Hypothalamus (tissue), 51 donors: ENCODE measurements at regions not wholly inside any gene's neighbourhood (a gene's known extent, or its start where the extent isn't known, plus 50 kb on each side); places are given as distances from the start of the nearest gene placed in this dataset.
A peak's percentile ranks its signal among the peaks of the same experiment; 100 is the strongest.

Experiments used
- DNase-seq, 51 donors: peaks; one replicate each; lab custom pipeline; 2025; lab: John Stamatoyannopoulos, UW

DNA sequence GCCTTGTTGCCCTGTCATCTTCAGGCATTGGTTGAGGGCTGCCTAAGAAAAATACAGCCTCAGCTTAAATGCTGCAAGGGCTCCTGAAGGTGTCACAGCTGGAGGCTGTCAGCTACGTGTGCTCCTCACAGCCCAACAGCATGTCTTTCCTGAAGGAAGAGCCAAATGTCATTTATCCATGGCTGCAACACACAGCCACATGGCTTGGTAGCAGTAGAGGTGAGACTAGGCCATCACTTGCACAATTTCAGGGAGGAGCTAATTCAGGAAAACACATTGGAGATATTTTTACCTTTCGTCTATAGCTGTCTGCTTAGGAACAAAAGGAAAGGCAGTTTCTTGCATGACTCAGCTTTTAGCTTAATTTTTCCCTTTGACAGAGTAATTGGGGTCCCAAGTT, 260.7 kb downstream of the SYK start:
- no peak for DNase-seq

DNA sequence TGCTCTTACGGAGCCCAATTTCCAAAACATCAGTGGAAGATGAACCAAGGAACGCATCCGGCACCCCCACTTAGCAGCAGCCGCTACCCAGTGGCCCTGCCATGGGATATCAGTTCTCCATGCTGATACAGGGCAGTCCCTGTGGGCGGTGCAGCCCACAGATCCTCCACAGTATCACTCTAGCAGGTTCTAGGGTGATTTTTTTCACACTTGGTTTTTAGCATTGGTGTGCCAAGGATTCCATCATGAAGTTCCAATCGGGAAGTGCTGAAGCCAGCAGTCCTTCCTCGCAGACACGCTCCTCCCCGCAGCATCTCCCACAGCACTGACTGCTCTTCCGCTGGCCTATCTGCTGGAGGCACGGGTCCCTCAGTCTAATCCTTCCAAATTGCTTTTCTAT, 261.9 kb downstream of the SYK start:
- DNase-seq: no peak

DNA sequence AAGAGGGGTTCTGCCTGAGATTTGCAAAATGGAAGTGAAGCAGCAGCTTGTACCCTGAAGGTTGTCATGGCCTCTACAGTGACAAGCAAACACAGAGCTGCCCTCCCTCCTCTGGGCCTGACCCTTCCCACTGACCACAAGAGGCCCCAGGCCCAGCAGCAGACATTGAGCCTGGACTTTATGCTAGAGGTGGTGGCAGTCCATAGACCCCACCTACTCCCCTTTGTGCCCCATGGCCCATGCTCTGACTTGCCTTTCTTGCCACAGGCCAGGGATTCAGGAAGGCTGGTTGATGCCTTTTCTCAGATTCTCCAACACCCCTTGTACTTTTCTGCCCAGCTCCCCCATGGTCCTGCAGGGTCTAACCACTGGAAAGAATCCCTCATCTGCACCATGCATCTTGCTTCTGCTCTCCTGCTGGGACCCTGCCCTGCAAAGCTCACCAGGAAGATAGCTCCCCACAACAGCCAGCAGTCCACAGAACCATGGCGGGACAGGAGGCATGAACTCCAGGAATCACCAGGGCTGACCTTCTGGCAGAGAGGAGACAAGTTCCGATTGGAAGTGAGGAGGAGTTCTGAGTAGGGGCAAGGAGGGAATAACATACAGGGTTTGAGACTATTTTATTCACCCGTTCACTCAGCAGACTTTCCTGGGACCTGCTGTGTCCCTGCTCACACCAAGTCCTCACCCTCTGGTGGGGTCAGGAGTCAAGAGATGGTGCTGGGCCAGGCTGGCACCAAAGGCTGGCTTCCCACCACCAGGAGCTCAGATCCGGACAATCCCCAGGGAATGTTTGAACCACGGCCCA, 263.8 kb downstream of the SYK start:
- DNase-seq: no peak

DNA sequence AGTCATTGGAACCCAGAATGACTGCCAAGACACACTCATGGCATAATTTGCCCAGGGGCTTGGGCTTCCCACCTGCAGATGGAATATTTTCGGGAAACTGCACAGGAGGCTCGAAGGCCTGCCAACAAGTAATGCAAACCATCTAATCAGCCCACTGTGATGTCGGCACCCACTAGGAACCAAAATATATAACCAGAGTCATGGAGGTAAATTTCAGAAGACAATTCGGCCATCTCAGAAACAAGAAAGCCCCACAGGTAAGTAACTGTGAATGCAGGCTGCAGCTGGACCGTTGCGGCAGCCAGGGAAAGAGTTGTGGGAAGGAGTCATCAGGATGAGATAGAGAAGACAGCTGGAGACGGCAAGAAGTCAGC, 264.4 kb downstream of the SYK start:
- no peak for DNase-seq

DNA sequence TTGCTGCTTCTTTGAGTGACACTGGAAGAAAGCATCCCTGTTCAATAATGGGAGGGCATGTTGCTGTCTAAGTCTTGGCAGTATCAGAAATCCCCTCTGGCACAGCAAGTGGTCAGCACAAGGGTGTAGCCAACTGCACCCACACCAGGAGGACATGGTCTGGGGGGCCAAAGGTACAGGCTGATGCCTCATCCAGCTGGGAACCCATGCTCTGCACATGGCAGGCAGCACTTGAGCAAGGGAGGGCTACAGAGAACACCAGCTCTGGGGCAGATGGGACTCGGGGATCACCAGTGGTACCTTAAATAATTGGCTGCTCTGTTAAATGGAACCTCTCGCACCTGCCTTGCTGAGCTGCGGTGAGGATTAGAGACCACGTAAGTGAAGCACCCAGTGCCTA, 265.2 kb downstream of the SYK start:
- DNase-seq: no peak

DNA sequence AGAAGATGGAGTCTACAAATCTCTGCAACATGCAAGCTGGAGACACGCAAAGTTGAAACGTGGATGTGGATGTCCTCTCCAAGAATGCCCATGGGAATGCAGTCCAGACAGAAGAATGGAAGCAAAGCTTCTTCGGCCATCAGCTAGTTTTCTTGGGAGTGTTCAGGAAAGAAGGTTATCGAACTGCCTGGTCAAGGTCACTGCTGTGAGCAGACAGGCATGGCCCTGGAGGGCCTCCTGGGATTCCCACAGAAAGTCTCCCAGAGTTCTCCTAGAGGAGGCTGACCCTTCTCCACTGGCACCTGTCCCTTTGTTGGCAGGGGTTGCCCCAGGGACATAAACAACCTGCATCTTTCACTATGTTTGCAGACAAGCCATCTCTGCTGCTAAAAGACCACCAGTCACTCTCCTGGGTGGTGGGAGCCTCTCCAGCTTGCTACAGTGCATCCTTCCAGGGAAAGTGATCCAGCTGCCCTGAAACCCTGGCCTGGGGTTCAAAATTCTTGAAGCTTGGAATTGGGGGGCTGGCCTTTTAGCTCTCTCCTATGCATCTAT, 265.8 kb downstream of the SYK start:
- no peak for DNase-seq

DNA sequence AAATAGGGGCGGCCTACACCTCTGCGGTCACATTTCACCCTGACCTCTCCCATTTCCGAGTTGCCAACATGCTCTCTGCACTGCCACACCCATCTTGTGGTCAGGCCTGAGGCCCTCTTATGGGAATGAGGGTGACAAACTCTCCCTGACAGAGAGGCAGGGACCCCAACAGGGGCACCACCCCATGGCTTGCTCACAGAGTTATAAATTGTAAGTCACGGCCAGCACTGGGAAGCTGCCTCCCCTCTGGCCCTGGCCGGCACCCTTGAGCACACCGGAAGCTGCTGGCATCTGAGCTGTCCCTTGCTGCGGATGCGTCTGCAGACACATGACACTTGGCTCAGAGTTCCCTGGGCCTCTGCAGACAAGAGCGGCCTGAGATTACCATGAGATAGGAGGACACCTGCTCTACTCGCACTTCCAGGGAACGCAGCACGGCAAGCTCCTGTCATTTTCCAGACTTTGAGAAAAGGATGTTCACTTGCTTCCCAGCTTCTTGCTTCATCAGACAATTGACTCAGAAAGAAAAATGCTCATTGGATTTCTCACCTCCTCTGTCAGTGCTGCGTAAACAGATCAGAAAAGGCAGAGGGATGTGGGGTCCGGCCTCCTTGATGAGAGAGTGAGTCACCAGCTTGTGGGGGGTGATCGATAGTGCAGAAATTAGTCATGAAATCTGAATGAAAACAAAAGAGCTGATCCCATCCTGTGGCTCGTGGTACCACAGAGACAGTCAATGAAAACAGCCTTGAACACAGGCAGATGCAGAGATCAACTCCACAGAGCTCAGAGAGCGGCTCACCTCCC, 269.8 kb downstream of the SYK start:
- DNase-seq: peak in 1 of 51 donors; percentile 24

DNA sequence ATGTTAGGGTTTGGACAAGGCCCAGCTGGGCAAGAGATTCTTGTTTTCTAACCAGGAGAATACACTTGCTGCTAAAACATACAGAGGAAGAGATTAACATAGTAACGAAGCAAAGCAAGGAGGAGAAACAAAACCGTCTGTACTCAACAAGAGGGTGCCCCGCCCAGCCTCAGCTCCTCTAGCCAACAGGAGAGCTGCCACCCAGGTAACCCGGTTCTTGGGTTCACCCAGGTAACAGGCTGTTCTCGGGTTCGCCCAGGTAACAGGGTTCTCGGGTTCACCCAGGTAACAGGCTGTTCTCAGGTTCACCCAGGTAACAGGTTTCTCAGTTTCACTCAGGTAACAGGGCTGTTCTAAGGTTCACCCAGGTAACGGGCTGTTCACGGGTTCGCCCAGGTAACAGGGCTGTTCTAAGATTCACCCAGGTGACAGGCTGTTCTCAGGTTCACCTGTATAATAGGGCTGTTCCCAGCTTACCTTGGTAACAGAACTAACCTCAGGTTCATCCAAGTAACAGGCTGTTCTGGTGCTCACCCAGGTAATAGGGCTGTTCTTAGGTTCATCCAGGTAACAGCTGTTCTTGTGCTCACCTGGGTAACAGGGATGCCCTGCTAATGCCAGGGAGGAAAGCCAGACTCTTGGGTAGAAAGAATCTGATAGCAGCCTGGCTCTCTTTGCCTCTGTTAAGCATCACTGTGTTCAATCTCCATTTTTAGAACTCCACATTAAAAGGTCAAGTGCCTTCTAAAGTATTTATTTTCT, 271.6 kb downstream of the SYK start:
- DNase-seq: no peak

DNA sequence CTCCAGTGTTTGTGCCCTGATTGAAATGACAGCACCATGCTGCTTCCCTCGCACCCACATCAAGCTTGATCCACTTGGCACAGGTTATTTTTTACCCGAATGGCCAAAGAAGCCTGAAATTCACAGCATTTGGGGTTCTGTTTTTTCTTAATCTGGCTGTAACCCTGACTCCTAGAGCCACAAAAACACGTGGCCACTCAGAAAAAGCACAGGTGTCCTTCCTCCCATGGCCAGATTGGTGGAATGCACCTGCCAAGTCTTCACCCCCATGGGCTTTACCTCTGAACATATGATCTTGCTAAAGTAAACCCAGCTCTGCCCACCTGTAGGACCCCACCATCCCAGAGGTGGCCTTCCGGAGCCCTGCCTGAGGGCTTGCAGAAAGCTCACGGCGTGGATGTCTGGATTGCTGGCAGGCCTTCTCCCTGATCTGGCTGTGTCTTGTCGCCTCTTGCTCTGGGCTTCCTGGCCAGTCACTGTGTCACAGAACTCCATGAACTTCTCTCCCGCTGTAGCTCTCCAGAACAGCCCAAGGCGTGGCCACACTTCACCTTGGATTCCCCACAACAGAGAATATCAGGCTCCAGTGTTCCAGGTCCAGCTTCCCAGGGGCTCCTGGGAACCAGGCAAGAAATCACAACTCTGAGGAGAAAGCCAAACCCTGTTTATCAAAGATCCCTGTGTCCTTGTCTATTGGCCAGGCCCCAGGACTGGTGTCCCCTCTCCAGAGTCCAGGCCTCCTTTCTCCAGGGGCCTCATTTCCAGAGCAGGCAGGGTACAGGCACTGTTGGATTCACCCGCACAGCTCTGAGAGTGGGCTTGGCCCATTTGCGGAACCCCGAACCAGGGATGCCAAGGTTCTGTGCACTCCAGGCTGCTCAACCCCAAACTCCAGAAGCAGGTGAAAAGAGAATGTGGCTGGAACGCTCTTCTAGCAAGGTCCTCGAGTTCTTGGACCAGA, 272.5 kb downstream of the SYK start:
- DNase-seq: no peak

DNA sequence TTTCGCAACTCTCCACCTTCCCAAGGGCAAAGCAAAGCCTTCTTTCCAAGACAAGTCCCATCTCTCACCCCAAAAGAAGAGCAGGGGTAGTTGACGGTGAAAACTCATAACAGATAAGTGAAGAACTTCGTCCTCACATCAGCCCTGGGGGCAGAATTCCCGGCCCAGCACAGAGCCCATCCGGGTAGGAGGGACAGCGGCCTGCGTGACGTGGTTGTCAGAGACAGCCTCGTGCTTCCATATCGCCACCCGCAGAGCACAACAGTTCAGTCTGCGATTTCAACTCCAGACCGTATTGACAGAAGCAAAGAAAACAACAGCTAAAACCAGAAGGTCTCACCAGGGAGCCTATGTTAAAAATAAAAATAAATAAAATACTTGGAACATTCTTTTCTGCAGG, 273.2 kb downstream of the SYK start:
- no peak for DNase-seq

DNA sequence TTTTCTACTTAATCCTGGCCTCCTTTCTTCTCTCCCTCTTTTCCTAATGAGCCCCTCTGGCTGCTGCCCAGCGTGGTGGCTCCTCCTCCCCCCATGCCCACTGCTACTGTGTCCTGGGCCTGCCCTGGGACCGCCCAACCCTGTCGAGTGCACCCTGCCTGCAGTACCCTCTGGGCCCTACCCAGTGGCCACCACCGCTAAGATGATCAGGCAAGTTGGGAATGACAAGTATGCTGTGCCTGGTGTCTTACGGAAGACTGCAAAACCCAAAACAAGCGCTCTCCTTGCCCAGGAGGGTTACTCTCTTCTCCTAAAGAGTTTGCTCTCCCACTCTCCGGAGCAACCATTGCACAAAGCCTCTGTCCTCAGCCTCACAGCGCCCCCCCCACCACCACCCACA, 273.7 kb downstream of the SYK start:
- DNase-seq: no peak

DNA sequence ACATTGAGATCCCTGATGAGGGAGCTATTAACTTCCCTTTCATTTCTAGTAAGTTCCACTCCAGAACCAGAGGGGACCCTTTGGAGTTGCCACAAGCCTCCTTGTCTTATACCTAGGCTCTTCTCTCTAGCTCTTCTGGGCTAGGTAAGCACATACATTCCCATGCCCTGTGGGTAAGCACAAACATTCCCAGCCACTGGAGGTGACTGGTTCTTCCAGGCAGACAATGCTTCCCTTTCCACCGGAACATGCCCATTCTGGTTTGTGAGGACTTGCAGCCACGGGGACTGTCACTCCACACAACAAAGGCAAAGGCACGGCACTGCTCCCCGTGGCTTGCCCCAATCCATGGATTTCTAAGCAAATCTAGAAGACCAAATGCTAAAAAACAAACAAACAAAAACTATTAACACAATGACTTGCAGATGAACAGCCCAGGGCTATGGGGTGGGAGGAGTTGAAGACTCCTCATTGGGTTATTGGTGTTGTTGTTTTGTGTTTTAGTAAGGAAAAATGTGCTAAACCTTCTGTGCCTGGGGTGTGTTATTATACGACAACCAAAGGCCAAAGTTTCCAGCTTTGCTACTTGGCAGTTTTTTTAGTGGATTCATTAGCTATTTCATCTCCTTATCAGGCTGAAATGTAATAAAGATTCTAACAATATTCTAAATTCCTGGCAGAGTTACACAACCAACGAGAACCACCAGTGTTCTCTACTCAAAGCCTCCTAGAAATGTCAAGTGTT, 276.2 kb downstream of the SYK start:
- no peak for DNase-seq

DNA sequence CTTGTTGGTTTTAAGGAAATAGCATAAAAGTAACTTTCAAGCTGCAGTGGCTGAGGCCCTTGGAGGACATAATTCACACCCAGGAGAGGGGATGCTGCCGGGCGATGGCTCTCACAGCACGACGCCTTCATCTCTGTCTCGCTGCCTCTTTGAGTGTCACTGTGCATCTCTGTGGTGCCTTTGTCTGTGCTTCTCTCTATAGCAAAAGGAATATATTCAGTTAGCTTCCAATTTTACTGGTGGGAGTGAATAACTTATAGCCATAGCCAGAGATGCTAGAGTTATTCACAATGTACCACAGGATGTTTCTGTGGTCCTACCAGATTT, 276.7 kb downstream of the SYK start:
- DNase-seq: no peak

DNA sequence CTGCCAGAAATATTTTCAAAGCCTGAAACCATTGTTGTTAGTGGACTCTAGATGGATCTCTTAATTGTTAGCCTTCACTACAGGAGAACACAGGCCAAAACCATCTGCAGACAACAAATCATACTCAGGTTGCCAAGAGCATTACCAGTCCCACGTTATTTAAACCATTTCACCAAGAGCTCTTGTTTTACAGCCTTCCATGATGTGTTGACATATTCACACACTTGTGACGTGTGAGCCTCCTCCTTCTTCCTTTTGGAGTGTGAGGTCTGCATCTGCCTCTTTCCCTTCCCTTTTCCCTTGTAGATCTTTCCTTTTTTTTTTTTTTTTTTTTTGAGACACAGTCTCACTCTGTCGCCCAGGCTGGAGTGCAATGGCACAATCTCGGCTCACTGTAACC, 279.0 kb downstream of the AUH start:
- DNase-seq: no peak

DNA sequence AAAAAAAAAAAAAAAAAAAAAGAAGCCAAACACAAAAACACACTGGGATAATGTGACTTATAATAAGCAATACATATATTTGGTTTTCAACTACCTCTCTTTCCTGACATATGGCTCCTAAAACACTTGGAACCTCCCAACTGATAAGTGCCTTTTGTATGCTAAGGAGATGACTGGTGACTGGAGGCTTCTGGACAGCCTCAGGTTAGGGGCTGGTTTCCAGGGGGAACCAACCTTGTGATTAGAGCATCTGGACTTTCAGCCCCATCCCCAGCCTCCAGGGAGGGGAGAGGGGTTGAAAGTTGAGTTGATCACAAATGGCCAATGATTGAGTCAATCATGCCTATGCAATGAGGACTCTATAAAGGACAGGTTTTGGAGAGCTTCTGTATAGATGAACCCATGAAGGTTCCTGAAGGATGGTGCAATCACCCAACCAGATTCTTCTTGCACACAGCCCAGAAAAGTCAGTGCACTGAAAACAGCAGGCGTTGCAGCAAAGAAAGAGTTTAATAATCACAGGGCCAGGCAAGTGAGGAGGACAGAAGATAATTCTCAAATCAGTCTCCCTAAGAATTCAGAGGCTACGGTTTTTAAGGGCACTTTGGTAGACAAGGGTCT, 276.7 kb downstream of the AUH start:
- DNase-seq: no peak

DNA sequence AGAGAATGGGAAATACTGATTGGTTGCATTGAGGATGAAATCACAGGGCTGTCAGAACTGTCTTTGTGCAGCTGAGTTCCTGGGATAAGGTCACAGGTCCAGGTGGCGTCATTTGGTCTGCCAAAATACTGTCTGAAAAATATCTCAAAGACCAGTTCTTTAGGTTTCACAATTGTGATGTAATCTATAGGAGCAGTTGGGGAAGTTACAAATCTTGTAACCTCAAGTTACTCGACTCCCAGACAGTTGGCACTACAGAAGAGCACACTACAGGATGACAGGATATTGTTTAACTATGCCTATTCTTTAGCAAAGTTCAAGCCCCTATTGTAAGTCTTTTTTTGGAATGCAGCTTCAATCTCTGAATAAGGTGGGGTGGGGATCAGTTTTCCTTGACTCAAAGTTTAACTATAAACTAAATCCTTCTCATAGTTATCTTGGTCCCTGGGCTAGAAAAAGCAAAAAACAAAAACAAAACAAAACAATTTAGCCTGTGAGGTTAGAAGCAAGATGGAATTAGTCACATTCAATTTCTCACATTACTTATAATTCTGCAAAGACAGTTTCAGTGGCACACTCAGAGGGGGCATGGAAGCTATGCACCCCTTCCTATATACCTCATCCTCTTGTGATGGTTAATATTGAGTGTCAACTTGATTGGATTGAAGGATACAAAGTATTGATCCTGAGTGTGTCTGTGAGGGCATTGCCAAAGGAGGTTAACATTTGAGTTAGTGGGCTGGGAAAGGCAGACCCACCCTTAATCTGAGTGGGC, 276.0 kb downstream of the AUH start:
- no peak for DNase-seq

DNA sequence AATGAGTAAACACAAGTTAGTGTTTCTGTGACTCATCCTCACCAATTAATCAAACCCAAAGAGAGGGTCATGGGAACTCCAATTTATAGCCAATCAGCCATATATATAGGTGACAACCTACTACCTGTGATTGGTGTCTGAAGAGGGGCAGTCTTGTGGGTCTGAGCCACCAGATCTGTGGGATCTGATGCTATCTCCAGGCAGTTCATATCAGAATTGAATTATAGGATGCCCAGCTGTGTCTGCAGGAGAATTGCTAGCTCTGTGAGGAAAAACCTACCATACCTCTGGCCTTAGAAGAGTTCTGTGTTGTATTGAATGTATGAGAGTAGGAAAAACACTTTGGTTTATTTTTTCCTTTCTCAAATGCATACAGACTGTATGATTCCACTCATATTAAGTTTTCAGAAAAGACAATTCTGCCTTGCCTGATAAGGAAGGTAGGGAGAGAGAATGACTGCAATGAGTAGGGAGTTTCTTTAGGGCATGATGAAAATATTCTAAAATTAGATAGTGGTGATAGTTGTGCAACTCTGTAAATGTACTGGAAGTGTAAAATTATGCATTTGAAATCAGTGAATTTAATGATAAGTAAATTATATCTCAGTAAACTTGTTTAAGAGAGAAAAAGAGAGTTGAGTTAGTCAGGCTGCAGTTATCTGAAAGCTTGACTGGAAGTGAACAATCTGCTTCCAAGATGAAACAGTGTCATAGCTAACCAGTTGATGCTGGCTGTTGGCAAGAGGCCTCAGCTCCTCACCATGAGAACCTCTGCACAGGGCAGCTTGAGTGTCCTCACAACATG, 274.9 kb downstream of the AUH start:
- DNase-seq: no peak

DNA sequence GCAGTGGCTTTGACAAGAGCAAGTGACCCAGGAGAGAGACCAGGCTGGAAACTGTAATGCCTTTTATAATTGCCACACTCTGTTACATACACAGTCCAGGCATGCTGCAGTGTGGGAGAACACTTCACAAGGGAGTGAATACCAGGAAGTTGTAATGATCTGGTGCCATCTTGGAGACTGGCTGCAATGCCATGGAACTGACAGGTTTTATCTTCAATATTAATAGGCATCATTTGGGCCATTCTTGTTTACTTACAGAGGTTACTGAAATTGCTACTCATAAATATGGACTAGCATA, 274.3 kb downstream of the AUH start:
- no peak for DNase-seq
